GM19438 (cell line): ENCODE measurements at regions not wholly inside any gene's neighbourhood (a gene's known extent, or its start where the extent isn't known, plus 50 kb on each side); places are given as distances from the start of the nearest gene placed in this dataset.
"Not testable (repeated sequence)": the region's sequence is repeated elsewhere in the genome, so short reads cannot be mapped to it uniquely, and the experiment has no call there.

Source experiments
- ATAC-seq: cut with Tn5 transposase; IDR thresholded peaks from one replicate; pipeline ENCODE4 v1.9.1; 2021; ENCODE audit warnings: low read depth; ENCODE audit not compliant: unreplicated experiment

GRCh38 chr16:29191636-29192180, 206.9 kb downstream of the LAT start:
- ATAC-seq = not testable (repeated sequence)

- ATAC-seq = not testable (repeated sequence)
These were observed 205.9 kb downstream of the LAT start for GRCh38 chr16:29190553-29191431.

- not testable (repeated sequence) for ATAC-seq
These were observed 204.0 kb downstream of the LAT start for GRCh38 chr16:29188806-29189205.

- ATAC-seq = not testable (repeated sequence)
These were observed 201.7 kb downstream of the LAT start for GRCh38 chr16:29186306-29187220.

GRCh38 chr16:29185872-29186271, 201.0 kb downstream of the LAT start:
- not testable (repeated sequence) for ATAC-seq

GRCh38 chr16:29184738-29185438, 200.0 kb downstream of the LAT start:
- ATAC-seq = not testable (repeated sequence)

- ATAC-seq = not testable (repeated sequence)
These were observed 198.4 kb downstream of the LAT start for GRCh38 chr16:29182940-29183868.

GRCh38 chr16:29182501-29182900, 197.6 kb downstream of the LAT start:
- no peak for ATAC-seq

GRCh38 chr16:29181921-29182411, 197.1 kb downstream of the LAT start:
- not testable (repeated sequence) for ATAC-seq

GRCh38 chr16:29181254-29181780, 196.5 kb downstream of the LAT start:
- ATAC-seq = not testable (repeated sequence)

GRCh38 chr16:29180206-29180600, 195.4 kb downstream of the LAT start:
- not testable (repeated sequence) for ATAC-seq

GRCh38 chr16:29179401-29180205, 194.8 kb downstream of the LAT start:
- ATAC-seq = not testable (repeated sequence)

GRCh38 chr16:29177888-29178726, 193.3 kb downstream of the LAT start:
- not testable (repeated sequence) for ATAC-seq

GRCh38 chr16:29177203-29177887, 192.5 kb downstream of the LAT start:
- ATAC-seq = not testable (repeated sequence)

GRCh38 chr16:29176822-29177202, 192.0 kb downstream of the LAT start:
- ATAC-seq = not testable (repeated sequence)

GRCh38 chr16:29176154-29176470, 191.3 kb downstream of the LAT start:
- not testable (repeated sequence) for ATAC-seq
